NB4 (cell line): ENCODE measurements at regions not wholly inside any gene's neighbourhood (a gene's known extent, or its start where the extent isn't known, plus 50 kb on each side); places are given as distances from the start of the nearest gene placed in this dataset.
"Not testable (repeated sequence)": the region's sequence is repeated elsewhere in the genome, so short reads cannot be mapped to it uniquely, and the experiment has no call there.

Source experiments
- DNase-seq: peaks from one replicate; pipeline ENCODE4 v3.0.0; 2010; ENCODE audit warnings: low read depth
- H3K4me3 ChIP-seq: one replicate; pipeline ENCODE4 v1.5.1; 2011; ENCODE audit warnings: mild to moderate bottlenecking, low read depth, low read length, moderate library complexity
- CTCF ChIP-seq: IDR thresholded peaks from one replicate; pipeline ENCODE4 v1.5.1; 2012; ENCODE audit warnings: low read depth, low read length
- MAX ChIP-seq: IDR thresholded peaks from 2 replicates; pipeline ENCODE4 v1.6.1; 2011; ENCODE audit warnings: low read depth, low read length
- MYC ChIP-seq: IDR thresholded peaks from 2 replicates; pipeline ENCODE4 v1.6.1; 2011; ENCODE audit warnings: low read depth, low read length
- POLR2A ChIP-seq: IDR thresholded peaks from 2 replicates; pipeline ENCODE4 v1.6.1; 2011; ENCODE audit warnings: mild to moderate bottlenecking; ENCODE audit not compliant: insufficient read length; ENCODE audit errors: extremely low read depth

- TF ChIP-seq CTCF: no peak
- no peak for TF ChIP-seq MAX
- no peak for TF ChIP-seq POLR2A
- no peak for TF ChIP-seq MYC
These were observed 88.7 kb upstream of the KCNMA1 start for GRCh38 chr10:77726301-77726700.

GRCh38 chr10:77724820-77725219, 87.2 kb upstream of the KCNMA1 start:
- no peak for DNase-seq
- H3K4me3 ChIP-seq: no peak overlapping the region
- TF ChIP-seq CTCF (no peak), POLR2A (no peak), MAX (no peak), MYC (no peak)

More at GRCh38 chr10:77726301-77726700, 88.7 kb upstream of the KCNMA1 start:
- H3K4me3 ChIP-seq: no peak overlapping the region
- no peak for DNase-seq

- TF ChIP-seq CTCF: no peak
- TF ChIP-seq MYC: no peak
- TF ChIP-seq MAX: no peak
- no peak for TF ChIP-seq POLR2A
- DNase-seq: no peak
- no peak overlapping the region for H3K4me3 ChIP-seq
These were observed 85.8 kb upstream of the KCNMA1 start for GRCh38 chr10:77723376-77723775.

- not testable (repeated sequence) for DNase-seq, H3K4me3 ChIP-seq
These were observed 85.3 kb upstream of the KCNMA1 start for GRCh38 chr10:77722956-77723355.

- no peak overlapping the region for H3K4me3 ChIP-seq
- TF ChIP-seq MYC: no peak
- no peak for TF ChIP-seq MAX
- no peak for TF ChIP-seq POLR2A
- TF ChIP-seq CTCF: no peak
- DNase-seq: no peak
These were observed 84.2 kb upstream of the KCNMA1 start for GRCh38 chr10:77721815-77722214.

- no peak overlapping the region for H3K4me3 ChIP-seq
- TF ChIP-seq MAX: no peak
- no peak for TF ChIP-seq POLR2A
- TF ChIP-seq MYC: no peak
- TF ChIP-seq CTCF: no peak
- no peak for DNase-seq
These were observed 81.3 kb upstream of the KCNMA1 start for GRCh38 chr10:77718957-77719356.

- DNase-seq, H3K4me3 ChIP-seq: not testable (repeated sequence)
These were observed 80.7 kb upstream of the KCNMA1 start for GRCh38 chr10:77718312-77718711.
